ENCODE measurements at regions not wholly inside any gene's neighbourhood (a gene's known extent, or its start where the extent isn't known, plus 50 kb on each side); places are given as distances from the start of the nearest gene placed in this dataset.
"Not testable (repeated sequence)": the region's sequence is repeated elsewhere in the genome, so short reads cannot be mapped to it uniquely, and the experiment has no call there.

DNA sequence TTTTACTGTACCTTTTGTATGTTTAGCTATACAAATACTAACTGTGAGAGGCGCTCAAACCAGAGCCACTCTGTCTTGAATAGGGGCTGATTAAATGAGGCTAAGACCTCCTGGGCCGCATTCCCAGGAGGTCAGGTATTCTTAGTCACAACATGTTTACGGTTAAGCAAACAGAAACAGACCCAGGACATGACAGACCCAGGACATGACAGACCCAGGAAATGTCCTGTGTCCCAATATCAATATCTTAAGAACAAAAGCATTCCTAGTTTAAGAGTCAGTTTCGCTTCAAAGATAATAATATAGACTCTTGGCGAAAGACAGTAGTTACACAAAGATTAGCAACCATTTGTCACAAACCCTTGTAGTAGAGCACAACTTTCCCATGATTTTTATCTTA is 304.5 kb downstream of the CCSER2 start:
- DNase-seq (ENCODE audit: low spot score), result no peak

DNA sequence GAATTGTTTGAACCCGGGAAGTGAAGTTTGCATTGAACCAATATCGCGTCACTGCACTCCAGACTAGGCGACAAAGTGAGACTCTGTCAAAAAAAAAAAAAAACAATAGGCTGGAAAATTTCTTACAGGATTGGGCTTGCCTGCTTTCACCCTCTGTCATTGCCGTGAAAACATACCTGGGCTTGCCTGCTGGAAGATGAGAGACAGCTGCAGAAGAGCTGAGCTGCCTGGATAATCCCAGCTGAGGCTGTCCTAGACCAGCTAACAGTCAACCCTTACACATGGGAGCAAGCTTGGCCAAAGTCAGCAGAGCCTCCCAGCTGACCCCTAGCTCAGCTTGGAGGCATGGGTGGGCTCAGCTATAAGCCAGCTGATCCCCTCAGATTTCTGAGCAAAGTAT is 306.2 kb downstream of the CCSER2 start:
- no peak for DNase-seq (ENCODE audit: low spot score)

DNA sequence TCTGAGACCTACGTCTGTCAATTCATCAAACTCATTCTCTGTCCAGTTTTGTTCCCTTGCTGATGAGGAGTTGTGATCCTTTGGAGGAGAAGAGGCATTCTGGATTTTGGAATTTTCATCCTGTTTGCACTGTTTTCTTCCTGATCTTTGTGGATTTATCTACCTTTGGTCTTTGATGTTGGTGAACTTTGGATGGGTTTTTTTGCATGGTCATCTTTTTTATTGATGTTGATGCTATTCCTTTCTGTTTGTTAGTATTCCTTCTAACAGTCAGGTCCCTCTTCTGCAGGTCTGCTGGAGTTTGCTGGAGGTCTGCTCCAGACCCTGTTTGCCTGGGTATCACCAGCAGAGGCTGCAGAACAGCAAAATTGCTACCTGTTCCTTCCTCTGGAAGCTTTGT is 322.2 kb downstream of the CCSER2 start:
- not testable (repeated sequence) for DNase-seq (ENCODE audit: low spot score)

DNA sequence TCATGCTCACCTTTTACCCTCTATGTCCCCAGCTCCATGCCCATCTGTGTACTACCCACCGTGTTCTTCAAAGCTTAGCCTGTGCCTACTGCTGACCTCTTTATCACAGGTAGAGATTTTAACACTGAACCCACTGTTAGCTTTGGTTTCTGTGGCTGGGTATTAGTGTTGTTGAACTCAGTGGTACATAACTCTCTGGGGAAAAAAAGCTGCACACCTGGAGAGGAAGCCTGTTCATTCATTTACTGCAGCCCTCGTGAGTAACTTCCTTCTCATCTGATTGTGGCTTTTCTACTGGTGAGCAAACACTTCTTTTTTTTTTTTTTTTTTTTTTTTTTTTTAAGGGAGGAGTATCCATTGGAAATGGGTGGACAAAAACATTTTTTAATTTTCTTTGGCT is 326.3 kb downstream of the CCSER2 start:
- DNase-seq (ENCODE audit: low spot score), result no peak

DNA sequence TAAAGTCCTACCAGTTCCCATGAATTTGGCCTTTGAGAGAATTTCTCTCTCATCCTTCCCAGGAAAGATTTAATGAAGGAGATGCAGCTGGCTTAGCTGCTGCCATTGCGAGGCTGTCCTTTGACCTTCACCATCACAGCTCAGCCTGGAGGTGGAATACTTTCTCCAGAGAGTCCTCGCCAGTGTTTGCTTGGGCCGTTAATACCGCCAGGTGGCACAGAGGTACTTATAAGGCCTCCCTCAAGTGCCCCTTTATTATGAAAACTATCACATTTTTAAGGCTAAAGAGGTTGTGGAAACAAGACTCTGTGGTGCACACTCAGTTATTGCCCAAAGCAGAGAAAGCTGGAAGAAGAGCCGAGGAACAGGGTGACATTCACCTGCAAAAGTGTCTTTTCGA is 330.6 kb downstream of the CCSER2 start:
- DNase-seq (ENCODE audit: low spot score), result no peak

DNA sequence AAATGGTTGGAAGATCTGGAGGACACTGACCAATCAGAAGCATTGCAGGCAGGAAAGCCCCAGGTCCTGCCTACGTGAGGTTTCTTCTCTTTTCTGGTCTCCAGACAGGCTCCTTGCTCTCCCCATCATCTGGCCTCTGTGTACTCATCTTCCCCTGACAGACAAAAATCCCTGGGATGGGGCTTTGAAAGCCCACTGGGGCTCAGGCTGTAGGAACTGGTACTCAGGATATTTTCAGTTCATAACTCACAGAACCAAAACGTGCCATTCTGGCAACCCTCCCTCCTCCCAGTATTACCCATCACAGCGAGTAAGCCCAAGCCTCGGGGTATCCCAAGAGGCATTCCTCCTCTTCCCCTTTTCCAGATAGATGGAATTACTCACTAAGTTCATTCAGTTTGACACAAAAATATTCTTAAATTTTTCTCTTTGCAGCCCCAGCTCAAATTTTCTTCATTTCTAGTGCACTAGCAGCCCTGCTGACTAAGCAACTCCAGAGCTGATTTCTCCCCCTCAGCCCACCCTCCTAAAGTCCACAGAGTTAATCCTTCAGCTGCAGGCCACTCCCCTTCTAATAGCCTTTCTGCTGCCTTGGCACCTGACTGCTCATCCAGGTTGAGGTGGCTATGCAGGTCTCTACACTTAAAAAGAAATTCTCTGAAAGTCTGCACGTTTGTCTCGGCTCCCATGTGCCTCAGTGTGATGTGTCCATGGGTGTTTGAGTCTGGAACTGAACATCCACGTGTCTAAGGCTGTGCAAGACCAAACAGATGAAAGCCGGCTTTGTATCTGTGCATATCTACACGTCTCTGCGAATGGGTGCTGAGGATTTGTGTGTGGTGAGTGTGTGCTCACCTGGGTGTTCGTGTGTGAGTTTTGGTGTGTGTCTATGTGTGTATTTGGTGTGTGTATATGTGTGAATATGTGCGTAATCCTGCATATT is 331.4 kb downstream of the CCSER2 start:
- DNase-seq (ENCODE audit: low spot score), result no peak

DNA sequence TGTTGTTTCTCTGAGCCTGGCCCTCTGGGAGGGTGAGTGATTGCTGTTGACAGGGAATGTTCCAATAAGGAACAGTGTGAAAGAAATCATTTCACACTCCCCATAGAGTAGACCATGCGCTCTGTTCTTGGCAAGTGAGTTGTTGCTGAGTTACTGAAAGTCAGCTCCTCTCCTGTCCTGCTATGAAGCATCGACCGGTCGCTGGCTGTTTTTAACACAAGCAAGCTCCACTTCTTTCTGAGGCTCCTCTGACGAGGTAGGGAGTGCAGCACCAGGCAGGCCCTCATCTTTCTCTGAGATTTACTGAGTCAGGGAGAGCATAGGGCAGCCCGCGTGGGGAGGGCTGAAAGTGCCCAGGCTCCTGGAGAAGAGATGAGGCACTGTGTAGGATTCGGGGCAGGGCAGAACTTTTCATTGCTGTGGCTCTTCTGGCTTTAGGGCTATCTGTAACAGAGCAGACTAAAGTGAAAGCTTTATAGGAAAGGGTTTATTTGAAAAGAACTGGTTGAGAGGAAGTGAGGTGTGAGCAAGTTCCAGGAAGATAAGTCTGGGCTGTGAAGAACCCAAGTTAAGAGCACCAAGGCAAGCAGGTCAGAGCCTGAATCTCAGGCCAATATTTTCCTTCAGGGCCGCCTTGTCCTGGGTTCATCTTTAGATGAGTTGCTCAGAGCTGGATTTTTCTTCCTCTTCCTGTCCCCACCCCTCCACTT is 332.2 kb downstream of the CCSER2 start:
- no peak for DNase-seq (ENCODE audit: low spot score)

DNA sequence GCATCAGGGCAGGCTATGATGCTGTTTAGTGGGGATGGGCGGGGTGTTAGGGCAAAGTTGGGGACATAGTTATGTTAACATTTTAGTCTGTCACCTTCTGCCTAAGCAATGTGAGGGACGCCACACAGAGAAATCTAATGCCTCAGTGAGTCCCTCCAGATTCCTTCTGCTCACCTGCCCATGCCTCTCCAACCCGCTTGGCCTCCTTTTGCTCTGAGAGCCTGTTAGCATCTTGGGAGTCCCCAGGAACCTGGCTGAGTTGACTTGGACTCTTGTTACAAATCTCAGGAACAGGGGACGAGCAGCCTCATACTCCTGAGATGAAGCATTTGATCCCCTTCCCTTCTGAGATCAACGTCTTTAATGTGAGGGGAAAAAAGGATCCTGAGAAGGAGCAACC is 336.8 kb downstream of the CCSER2 start:
- no peak for DNase-seq (ENCODE audit: low spot score)

DNA sequence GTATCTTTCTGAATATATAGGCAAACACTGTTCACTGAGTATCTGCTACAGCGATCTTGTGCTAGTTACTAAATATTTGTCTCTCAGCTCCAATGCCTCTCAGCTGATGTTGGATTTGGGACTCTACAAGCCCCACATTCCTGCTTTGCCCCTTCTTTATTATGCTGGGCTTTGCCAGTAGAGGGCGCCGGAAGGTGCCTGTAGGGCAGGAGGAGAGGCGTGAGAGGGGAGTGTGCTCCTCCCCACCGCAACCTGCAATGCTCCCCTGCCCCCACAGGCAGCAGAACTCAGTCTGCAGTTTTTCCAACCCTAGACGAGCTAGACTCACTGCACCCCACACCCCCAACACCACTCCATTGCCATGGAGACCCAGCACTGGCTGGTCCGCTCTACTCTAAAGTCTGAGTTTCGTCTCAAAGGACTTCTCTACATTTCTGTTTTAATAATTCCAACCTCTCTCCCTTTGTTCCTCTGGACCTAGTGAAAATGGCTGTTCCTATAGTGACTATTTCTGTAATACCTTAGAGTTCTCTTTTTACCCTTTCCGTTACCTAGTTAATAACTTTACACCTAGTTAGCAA is 337.6 kb downstream of the CCSER2 start:
- no peak for DNase-seq (ENCODE audit: low spot score)

DNA sequence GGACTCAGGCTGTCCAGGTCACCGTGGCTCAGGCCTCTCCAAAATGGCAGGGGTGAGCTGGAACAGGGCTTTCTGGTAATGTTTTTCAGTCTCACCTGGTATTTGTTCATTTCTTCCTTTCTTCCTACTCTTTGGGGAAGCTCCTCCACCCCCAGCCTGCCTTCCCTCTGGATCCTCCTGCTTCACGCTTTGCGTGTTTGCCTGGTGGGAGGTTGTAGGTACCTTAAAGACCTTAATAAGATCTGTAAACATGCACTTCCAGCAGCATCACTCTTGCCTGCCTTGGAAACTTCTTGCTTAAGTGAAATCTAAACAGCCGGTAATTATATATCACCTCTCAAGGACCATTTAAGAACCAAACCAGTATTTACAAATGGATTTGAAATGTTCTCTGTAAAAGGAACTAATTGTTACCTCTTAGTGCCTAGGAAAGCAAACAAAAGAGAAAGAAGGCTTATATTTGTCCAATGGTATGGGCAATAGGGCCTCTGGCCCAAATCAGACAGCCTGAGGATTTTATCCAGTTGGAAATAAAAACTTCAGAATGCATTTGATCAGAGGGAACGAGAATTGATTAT is 339.9 kb downstream of the CCSER2 start:
- DNase-seq (ENCODE audit: low spot score), result no peak

DNA sequence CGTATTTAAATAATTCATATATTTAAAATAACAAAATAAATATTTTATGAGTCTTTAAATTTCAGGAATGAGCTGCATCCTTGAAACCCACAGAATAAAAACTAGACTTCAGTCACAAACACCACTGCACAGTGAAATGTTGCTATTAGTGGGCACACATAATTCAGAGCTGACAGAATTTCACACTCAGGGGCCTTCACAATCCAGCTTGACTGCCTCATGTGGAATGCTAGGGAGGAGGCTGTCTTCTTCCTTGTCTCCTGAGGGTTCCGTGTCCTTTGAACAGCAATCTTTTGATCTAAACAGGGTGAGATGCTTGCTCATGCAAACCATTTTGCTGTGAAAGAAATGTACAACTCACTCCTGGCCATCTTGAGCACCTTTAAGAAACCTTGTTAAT is 346.7 kb downstream of the CCSER2 start:
- DNase-seq (ENCODE audit: low spot score), result no peak

DNA sequence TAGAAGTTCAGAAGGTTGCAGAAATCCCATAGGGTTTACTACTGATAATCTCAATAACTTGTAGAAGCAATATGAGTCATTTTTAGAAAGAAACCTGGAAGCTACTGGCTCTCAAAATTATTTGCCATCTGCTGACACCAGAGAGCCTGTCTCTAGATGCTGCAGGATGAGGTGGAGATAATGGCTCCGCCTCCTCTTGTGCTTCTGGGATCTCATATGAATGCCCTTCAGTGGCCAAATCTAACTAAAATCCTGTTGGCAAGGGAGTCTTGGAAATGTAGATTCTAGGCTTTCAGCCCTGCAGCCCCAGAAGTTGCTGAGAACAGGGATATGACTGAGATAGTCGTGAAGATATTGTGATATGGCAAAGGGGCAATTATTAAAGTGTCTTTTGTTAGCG is 348.1 kb downstream of the CCSER2 start:
- no peak for DNase-seq (ENCODE audit: low spot score)

DNA sequence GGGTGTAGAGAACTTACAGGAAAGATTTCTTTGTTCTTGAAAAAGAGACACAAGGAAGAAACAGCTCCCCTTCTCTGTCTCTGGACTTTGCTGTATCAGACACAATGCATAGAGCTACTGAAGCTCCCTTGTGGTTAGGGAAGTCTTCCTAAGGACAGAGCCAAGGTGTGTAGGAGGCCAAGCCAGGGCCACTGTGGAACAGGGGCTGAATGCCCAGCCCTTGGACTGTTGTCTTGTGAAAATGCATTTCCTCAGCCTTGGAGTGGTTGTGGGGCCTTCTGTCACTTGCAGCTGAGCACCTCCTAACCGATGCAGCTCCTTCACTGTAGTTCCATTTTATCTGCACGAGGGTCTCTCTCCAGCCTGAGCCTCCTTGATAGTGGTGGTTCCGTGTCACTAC is 353.4 kb downstream of the CCSER2 start:
- DNase-seq (ENCODE audit: low spot score), result no peak

DNA sequence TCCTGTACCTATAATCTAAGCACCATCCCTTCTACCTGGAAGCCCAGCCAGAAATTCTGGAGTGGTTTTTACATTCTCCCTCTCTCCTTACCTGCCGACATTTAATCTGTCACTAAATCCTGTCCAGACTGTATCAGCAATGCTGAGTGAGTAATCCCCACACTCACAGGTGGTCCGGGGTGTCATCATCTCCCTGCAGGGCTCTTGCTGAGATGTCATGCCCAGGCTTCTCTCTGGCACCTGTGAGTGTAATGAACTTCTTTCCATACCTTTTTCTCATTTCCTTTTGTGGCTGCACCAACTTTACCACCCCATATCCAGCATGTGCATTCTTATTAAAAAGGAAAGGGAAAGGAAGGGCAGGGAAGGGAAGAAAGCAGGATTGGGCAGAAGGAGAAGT is 355.2 kb downstream of the CCSER2 start:
- DNase-seq (ENCODE audit: low spot score), result no peak

DNA sequence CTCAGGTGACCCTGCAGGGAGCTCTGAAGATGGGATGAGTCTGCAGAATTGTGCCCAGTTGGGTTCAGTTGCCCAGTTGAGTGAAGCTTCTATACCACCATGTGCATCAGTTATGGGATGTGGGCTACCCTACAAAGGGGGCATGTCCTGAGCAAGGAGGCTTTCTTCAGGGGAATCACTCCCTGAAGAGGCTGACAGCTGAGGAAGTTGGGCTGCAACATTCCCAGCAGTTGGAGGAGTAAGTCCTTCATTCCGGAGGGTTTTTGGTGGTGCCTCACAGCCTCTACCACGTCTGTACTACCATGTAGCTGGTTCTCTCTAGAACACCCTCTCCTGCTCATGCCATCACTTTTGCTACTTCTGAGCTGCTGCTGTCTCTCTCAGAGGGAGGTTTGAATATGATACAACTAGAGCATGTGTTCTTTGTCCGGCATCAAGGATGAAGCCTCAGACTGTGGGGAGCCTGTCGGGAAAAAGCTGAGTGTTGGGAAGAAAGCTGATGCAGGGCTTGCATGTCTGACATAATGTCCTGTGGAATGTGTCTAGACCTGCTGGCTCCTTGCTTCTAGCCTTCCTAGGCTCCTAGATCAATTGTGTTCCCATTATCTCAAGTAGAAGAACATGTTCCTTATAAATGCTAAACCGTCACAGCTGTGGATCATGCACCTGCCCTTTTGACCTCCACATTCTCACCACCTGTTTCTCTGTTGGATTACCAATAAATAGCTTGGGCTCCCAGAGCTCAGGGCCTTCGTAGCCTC is 355.8 kb downstream of the CCSER2 start:
- DNase-seq (ENCODE audit: low spot score), result no peak

DNA sequence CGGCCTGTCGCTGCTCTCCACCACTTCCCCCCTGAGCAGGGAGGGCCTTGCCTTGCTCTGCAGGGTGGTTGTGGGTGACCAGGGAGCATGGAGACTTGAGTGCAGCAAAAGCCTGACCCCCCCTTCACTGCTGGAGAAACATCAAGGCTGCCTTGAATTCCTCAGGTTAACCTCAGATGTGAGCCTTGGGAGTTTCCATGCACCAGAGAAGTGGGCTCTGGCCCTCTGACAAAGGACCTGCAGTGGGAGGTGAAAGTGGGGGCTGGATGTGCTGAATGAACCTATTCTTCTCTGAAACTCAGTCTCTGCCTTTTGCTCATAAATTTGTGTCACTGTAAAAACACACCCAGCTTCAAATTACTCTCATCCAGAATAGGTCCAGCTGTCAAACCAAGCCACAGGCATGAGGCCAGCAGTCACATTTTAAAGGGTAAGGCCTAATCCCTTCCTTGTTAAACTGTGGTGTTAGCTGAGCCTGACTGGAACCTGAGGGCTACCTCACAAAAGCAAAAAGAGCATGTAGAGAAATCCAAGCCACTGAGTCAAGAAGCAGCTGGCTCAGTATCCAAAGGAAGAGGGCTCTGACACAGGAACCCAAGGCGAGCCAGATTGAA is 356.8 kb downstream of the CCSER2 start:
- no peak for DNase-seq (ENCODE audit: low spot score)

DNA sequence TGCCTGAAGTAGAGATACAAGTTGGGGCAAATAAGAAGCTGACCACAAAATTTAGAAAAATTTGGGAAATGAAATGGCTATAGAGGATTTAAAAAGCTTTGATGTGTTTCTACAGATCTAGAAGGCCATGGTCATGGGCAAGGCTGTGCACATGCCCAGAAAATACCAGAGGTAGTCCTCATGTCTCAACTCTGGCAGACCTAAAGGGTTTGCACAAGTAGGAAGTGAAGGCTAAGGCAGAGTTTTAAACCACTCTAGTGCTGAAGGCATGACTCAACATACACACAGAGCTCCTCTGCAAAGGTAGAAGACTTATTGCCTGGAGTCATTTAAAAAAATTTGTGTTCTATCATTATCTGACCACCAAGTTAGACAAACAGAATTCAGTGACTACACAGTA is 364.6 kb downstream of the CCSER2 start:
- DNase-seq (ENCODE audit: low spot score), result no peak

DNA sequence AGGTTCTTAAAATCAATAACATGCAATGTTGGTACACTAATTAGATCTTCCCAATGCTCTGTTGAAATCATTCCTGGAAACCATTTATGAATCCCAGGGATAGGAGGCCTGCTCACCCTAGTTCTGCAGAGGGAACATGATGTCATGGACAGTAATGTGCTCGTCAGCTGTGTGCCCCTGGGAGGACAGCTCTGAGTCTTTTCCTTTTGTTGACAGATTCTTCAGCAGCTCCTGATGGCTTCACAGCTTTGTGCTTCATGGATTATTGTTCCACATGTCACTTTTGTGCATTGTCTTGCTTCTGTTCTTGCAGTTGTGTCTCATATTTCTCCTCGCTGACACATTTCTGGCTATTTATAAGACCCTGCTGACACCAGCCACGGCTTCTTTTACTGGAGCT is 367.5 kb downstream of the CCSER2 start:
- DNase-seq (ENCODE audit: low spot score), result no peak

DNA sequence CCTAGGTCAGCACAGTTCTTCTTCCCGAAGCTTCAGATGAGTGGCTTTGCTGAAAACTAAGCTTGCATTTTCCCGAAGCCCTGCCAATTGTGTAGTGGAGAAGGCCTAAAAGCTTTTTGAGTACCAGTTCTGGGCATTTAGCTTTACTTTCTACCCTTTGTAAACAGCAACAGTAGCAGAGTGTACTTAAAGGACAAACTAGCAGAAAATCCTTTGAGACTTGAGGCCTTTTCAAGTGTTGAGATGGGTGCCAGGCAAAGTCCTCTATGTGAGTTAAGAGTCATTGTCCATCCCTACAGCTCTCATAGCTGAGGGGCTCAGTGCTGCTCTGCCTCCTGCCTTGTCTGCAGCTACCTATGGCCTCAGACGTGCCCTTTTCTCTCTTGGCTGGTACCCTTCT is 368.2 kb downstream of the CCSER2 start:
- no peak for DNase-seq (ENCODE audit: low spot score)

DNA sequence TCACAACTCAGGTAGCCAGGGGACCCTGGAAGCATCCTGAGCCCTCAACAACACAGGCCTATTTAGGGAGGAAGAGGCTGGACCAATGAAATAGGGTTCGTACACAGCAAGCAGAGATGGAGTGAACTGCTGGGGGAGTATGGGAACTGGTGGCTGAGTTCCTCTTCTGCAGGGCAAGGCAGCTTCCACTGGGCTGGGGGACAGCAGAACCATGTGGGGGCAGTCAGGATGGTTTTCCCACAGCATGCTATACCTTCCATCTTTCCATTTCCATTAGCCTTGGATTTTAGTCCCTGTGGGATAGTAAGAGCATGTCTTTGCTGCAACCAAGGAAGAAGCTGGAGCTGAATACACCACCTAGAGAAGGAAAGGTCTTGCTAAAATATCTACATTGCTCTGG is 370.6 kb downstream of the CCSER2 start:
- DNase-seq (ENCODE audit: low spot score), result no peak

DNA sequence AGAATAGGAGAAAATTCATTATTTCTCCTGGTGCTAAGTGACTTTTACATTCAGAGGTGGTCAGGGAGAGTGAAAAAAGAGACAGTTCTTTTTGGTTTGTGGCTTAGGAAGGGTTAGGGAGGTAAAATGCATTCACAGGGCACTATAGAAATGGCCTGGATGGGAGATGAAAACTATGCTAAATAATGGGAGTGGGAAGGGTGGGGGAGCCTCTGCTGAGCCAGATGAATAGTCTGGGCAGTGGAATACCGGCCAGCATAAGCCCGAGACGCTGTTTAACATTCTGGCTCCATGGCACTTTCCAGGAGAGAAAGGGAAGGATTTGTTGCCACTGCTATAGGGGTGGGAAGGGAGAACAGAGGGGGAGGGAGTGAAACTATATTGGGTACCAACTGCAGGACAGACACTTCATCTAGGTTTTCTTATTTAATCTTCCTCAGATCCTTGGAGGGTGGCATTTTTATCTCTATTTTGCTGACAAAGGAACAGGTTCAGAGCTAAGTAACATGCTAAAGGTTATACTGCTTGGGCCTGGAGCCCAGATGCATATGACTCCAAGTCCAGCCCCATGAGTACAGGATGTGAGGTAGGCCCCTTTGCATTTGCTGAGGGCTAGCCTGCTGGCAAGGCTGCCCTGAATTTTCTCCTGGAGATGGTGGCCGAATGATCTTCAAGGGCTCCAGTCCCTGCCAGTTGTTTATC is 372.4 kb downstream of the CCSER2 start:
- DNase-seq (ENCODE audit: low spot score), result no peak
